HepG2 (cell line): ENCODE measurements at regions not wholly inside any gene's neighbourhood (a gene's known extent, or its start where the extent isn't known, plus 50 kb on each side); places are given as distances from the start of the nearest gene placed in this dataset.

ENCODE experiments used
- ATAC-seq: fragments of 200-7000 bp; cut with Tn5 transposase; 3 replicates; pipeline ENCODE4 v1.9.1; 2020; ENCODE audit warnings: mild to moderate bottlenecking, moderate library complexity
- BruUV-seq: library from RNA; stranded (reverse); fragments of 400-500 nt; replicated peaks from 2 replicates; lab custom pipeline; 2021; lab: Mats Ljungman, UMichigan
- CTCF ChIA-PET: fragments of 300-600 bp; formaldehyde crosslinking; extraction: SDS; loops from one replicate; lab custom pipeline; 2021; ENCODE audit warnings: low total read pairs, inconsistent platforms, low intra/inter-chr PET ratio; lab: Yijun Ruan, JAX
- POLR2A ChIA-PET: fragments of 350-600 bp; sonication (Branson Sonifier 250); formaldehyde crosslinking; loops from one replicate; lab custom pipeline; 2020; ENCODE audit warnings: antibody characterized with exemption, inconsistent platforms; lab: Yijun Ruan, JAX
- DNase-seq: peaks from one replicate; pipeline ENCODE4 v3.0.0-alpha.2; 2015; ENCODE audit warnings: low spot score
- FAIRE-seq: peaks from 3 replicates; lab custom pipeline; 2011; peaks lifted over from hg19 to GRCh38; lab: Jason Lieb, UNC
- H2AFZ ChIP-seq: one replicate; pipeline ENCODE4 v1.6.1; 2011; ENCODE audit warnings: low read length, inconsistent platforms
- H3K27ac ChIP-seq: fragments of 300-600 bp; 3 replicates; pipeline ENCODE4 v1.8.0; 2011; ENCODE audit warnings: mixed run types, mild to moderate bottlenecking, mixed read lengths, low read length, inconsistent platforms; ENCODE audit not compliant: insufficient read depth; ENCODE audit errors: extremely low read length
- H3K27me3 ChIP-seq, 2 experiments: fragments of 200-600 bp in 1 of 2; 2 replicates in 1 of 2; 3 replicates in 1 of 2; pipeline versions ENCODE4 v1.6.0 to v1.8.0; 2011; ENCODE audit warnings: low read length in 2 of 2, mild to moderate bottlenecking in 2 of 2, moderate library complexity in 2 of 2, inconsistent platforms in 1 of 2; ENCODE audit not compliant: insufficient read depth in 2 of 2, control insufficient read depth in 1 of 2
- H3K36me3 ChIP-seq, 2 experiments: fragments of 200-600 bp in 1 of 2; replicated peaks in 1 of 2; 2 replicates in 1 of 2; 3 replicates in 1 of 2; pipeline versions ENCODE4 v1.5.1 to v1.8.0; 2011; ENCODE audit warnings: low read length in 2 of 2, inconsistent platforms in 1 of 2; ENCODE audit not compliant: insufficient read depth in 2 of 2, control insufficient read depth in 1 of 2
- H3K4me1 ChIP-seq: 2 replicates; pipeline ENCODE4 v1.5.1; 2012; ENCODE audit warnings: low read length, inconsistent platforms; ENCODE audit not compliant: insufficient read depth
- H3K4me2 ChIP-seq: 2 replicates; pipeline ENCODE4 v1.6.0; 2011; ENCODE audit warnings: low read depth, low read length, inconsistent platforms
- H3K4me3 ChIP-seq, 3 experiments: fragments of 200-600 bp in 1 of 3; sonication (generic), shearing (Covaris generic) in 1 of 3; replicated peaks in 1 of 3; 2 replicates each; pipeline ENCODE4 v1.5.1; 2011 to 2016; ENCODE audit warnings: low read length in 3 of 3, inconsistent platforms in 2 of 3, low read depth in 2 of 3, mild to moderate bottlenecking in 2 of 3, control low read depth in 1 of 3, mixed read lengths in 1 of 3; ENCODE audit not compliant: insufficient read depth in 1 of 3
- H3K79me2 ChIP-seq: one replicate; pipeline ENCODE4 v1.6.1; 2011; ENCODE audit warnings: low read length, inconsistent platforms; ENCODE audit not compliant: insufficient read depth
- H3K9ac ChIP-seq: 2 replicates; pipeline ENCODE4 v1.6.0; 2011; ENCODE audit warnings: mild to moderate bottlenecking, low read depth, low read length, inconsistent platforms; ENCODE audit not compliant: insufficient read depth
- H3K9me3 ChIP-seq: 2 replicates; pipeline ENCODE4 v1.5.1; 2012; ENCODE audit warnings: mild to moderate bottlenecking, low read length
- H4K20me1 ChIP-seq: 2 replicates; pipeline ENCODE4 v1.6.0; 2011; ENCODE audit warnings: inconsistent platforms, mild to moderate bottlenecking, low read length, moderate library complexity; ENCODE audit not compliant: insufficient read depth
- CCDC6 ChIP-seq: sonication (generic); formaldehyde crosslinking; IDR thresholded peaks from 2 replicates; pipeline ENCODE4 v1.8.1; 2022; ENCODE audit warnings: mild to moderate bottlenecking, missing genetic modification reagents, moderate library complexity
- HDAC6 ChIP-seq: fragments of 200-600 bp; sonication (generic); IDR thresholded peaks from 2 replicates; pipeline ENCODE4 v1.7.0; 2017; ENCODE audit warnings: mild to moderate bottlenecking, antibody characterized with exemption, low read length, low read depth
- NFRKB ChIP-seq: fragments of 450-650 bp; IDR thresholded peaks from 2 replicates; pipeline ENCODE4 v1.6.1; 2017
- SIN3B ChIP-seq: fragments of 150-350 bp; IDR thresholded peaks from 2 replicates; pipeline ENCODE4 v1.6.1; 2014; ENCODE audit warnings: low read length
- SOX5 ChIP-seq: IDR thresholded peaks from 2 replicates; pipeline ENCODE4 v1.6.1; 2016; ENCODE audit warnings: borderline replicate concordance
- TCF12 ChIP-seq, 2 experiments: fragments of 450-650 bp in 1 of 2; sonication (generic) in 1 of 2; formaldehyde crosslinking in 1 of 2; IDR thresholded peaks; 2 replicates each; pipeline versions ENCODE4 v1.6.1 to v1.8.0; 2017 to 2022; ENCODE audit warnings: antibody characterized with exemption in 1 of 2, mild to moderate bottlenecking in 1 of 2, missing genetic modification reagents in 1 of 2, moderate library complexity in 1 of 2
- TCF7L2 ChIP-seq: IDR thresholded peaks from 2 replicates; pipeline ENCODE4 v1.6.1; 2011; ENCODE audit warnings: mild to moderate bottlenecking, low read depth, low read length, moderate library complexity
- U2AF2 ChIP-seq: fragments of 200-400 bp; formaldehyde crosslinking; IDR thresholded peaks from 2 replicates; pipeline ENCODE4 v1.6.1; 2017; ENCODE audit warnings: low read depth, mild to moderate bottlenecking, low read length
- ZMYM4 ChIP-seq: sonication (generic); formaldehyde crosslinking; IDR thresholded peaks from 2 replicates; pipeline ENCODE4 v1.8.1; 2023; ENCODE audit warnings: mild to moderate bottlenecking, missing genetic modification reagents
- ZNF180 ChIP-seq: sonication (generic); formaldehyde crosslinking; IDR thresholded peaks from 2 replicates; pipeline ENCODE4 v1.4.0; 2020; ENCODE audit warnings: low read depth, missing genetic modification reagents, borderline replicate concordance
- ZNF501 ChIP-seq: sonication (generic); formaldehyde crosslinking; IDR thresholded peaks from 2 replicates; pipeline ENCODE4 v1.5.1; 2020; ENCODE audit warnings: mild to moderate bottlenecking, moderate library complexity, missing genetic modification reagents
- WGBS: methylation state at CpG from one replicate; pipeline ENCODE4 v1.1.6; 2017; ENCODE audit warnings: low lambda C conversion rate; 5-methylcytosine and 5-hydroxymethylcytosine counted together
- in situ Hi-C: cut with HindIII; loops from 2 replicates; pipeline ENCODE4 v1.10.0; 2017; ENCODE audit warnings: low pct_unique_long_range_greater_than_20kb; ENCODE audit not compliant: extremely low pct_ligation_motif_present
- intact Hi-C: fragments of 100-400 bp; cut with micrococcal nuclease; formaldehyde crosslinking; loops from one replicate; pipeline ENCODE4 v1.10.0; 2022; ENCODE audit not compliant: unreplicated experiment
- TF ChIP-seq, protein P1 (sequence below): sonication (generic); formaldehyde crosslinking; IDR thresholded peaks from 2 replicates; pipeline ENCODE4 v1.4.0; 2020; ENCODE audit warnings: mild to moderate bottlenecking, missing genetic modification reagents

DNA sequence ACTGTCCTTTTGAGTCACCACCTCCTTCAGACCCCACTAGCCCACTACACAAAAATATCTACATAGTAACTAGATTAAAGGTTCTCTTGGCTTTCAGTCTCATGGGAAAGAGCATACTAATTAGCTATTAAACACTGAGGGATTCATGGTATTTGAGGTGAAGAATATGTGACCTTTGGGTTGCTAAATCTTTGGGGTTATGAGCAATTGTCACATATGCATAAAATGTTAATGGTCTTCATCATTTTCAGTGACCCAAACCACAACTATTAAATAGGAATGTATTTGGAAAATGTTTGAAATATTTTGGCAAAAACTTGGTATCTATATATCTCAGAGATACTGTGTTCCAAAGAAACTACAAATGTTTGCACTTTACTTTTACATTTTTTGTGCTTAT, 365.1 kb downstream of the MAGEB5 start:
- DNase-seq = no peak
- Histone ChIP-seq H3K9me3 (no peaks in the 10 kb centered on the region), H3K27me3 (no peaks in the 10 kb centered on the region), H3K4me2 (no peak overlapping the region), H3K9ac (no peak overlapping the region), H3K79me2 (no peaks in the 10 kb centered on the region), H2AFZ (no peak overlapping the region), H3K4me3 (no peak overlapping the region), H4K20me1 (no peaks in the 10 kb centered on the region), H3K27ac (no peak overlapping the region), H3K4me1 (no peaks in the 10 kb centered on the region), H3K36me3 (no peaks in the 10 kb centered on the region)
- POLR2A ChIA-PET = no interaction called here
- intact Hi-C loops (no loop called here), in situ Hi-C loops (no loop called here)
- CTCF ChIA-PET = no interaction called here
- TF ChIP-seq SOX5 (CRISPR knock-in tag) = no peak
- TF ChIP-seq ZMYM4 = no peak
- no peak for TF ChIP-seq ZNF180 (CRISPR knock-in tag)
- no peak for TF ChIP-seq SIN3B
- no peak for FAIRE-seq
- ATAC-seq = no peak
- BruUV-seq = no TSS peak

DNA sequence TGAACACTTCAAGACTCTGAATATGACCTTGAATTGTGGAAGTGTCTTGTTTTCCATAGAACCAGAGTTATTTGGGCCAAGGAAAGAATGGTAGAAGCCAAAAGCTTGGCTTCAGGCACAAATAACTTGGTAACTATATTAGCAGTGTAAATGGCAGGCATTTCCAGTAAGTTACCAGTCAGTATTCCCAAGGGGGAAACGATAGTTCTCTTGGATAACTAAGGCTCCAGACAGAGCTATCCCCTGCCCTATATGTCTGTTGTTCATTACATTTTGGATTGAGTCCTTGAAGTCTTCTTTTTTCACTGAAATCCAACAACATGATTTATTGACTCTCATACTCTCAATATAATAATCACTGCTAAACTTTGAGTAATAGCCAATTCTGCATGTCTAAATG, 364.1 kb downstream of the MAGEB5 start:
- Histone ChIP-seq H2AFZ (no peak overlapping the region), H3K27me3 (no peaks in the 10 kb centered on the region), H3K4me3 (no peak overlapping the region), H3K9me3 (no peaks in the 10 kb centered on the region), H3K4me2 (no peak overlapping the region), H3K4me1 (no peaks in the 10 kb centered on the region), H3K27ac (no peak overlapping the region), H3K79me2 (no peaks in the 10 kb centered on the region), H3K36me3 (no peaks in the 10 kb centered on the region), H4K20me1 (no peaks in the 10 kb centered on the region), H3K9ac (no peak overlapping the region)
- ChIA-PET POLR2A (no interaction called here), CTCF (no interaction called here)
- TF ChIP-seq CCDC6 = no peak
- TF ChIP-seq ZNF501 (CRISPR knock-in tag) = no peak
- TF ChIP-seq, protein P1, sequence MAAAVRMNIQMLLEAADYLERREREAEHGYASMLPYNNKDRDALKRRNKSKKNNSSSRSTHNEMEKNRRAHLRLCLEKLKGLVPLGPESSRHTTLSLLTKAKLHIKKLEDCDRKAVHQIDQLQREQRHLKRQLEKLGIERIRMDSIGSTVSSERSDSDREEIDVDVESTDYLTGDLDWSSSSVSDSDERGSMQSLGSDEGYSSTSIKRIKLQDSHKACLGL (CRISPR knock-in tag) = no peak
- TF ChIP-seq NFRKB = no peak
- no peak for TF ChIP-seq TCF12 (IDR thresholded peaks at IDR 0.05)
- no peak for TF ChIP-seq TCF12 (CRISPR knock-in tag; IDR thresholded peaks at IDR 0.05)
- TF ChIP-seq HDAC6 = no peak
- no peak for TF ChIP-seq U2AF2
- TF ChIP-seq TCF7L2 = no peak
- ATAC-seq (no peak), FAIRE-seq (no peak), DNase-seq (no peak)
- in situ Hi-C loops = no loop called here
- intact Hi-C loops = no loop called here
- BruUV-seq = no TSS peak
- WGBS = 0% methylated on average over 1 of the region's 1 CpG
